Fibroblast of lung (primary cell): ENCODE measurements at regions not wholly inside any gene's neighbourhood (a gene's known extent, or its start where the extent isn't known, plus 50 kb on each side); places are given as distances from the start of the nearest gene placed in this dataset.

Experiments used
- DNase-seq, 2 donors: peaks; one replicate each; pipeline versions ENCODE4 v3.0.0 to v3.0.0-alpha.2; 2010; ENCODE audit warnings: low read depth in 2 of 2
- H2AFZ ChIP-seq: 2 replicates; pipeline ENCODE4 v1.5.1; 2012; ENCODE audit warnings: low read length, control low read depth, inconsistent platforms
- H3K27ac ChIP-seq: 2 replicates; pipeline ENCODE4 v1.5.1; 2011; ENCODE audit warnings: low read length, control low read depth; ENCODE audit not compliant: insufficient read depth
- H3K27me3 ChIP-seq: 2 replicates; pipeline ENCODE4 v1.5.1; 2011; ENCODE audit warnings: mild to moderate bottlenecking, low read length; ENCODE audit not compliant: control insufficient read depth, insufficient read depth
- H3K36me3 ChIP-seq: 2 replicates; pipeline ENCODE4 v1.5.1; 2011; ENCODE audit warnings: low read length; ENCODE audit not compliant: control insufficient read depth, insufficient read depth
- H3K4me1 ChIP-seq: 2 replicates; pipeline ENCODE4 v1.5.1; 2011; ENCODE audit warnings: low read length; ENCODE audit not compliant: control insufficient read depth, insufficient read depth; ENCODE audit errors: extremely low read depth
- H3K4me2 ChIP-seq: 2 replicates; pipeline ENCODE4 v1.5.1; 2011; ENCODE audit warnings: low read length, control low read depth; ENCODE audit not compliant: insufficient read depth; ENCODE audit errors: extremely low read depth
- H3K4me3 ChIP-seq, 4 experiments: fragments of 200-600 bp in 1 of 4; sonication (generic) in 1 of 4; replicated peaks in 1 of 4; 2 replicates each; pipeline ENCODE4 v1.5.1; 2011 to 2016; ENCODE audit warnings: low read length in 4 of 4, low read depth in 3 of 4, mild to moderate bottlenecking in 3 of 4, control low read depth in 2 of 4, inconsistent platforms in 1 of 4, mixed read lengths in 1 of 4; ENCODE audit not compliant: insufficient read depth in 1 of 4; ENCODE audit errors: control extremely low read depth in 1 of 4
- H3K79me2 ChIP-seq: 2 replicates; pipeline ENCODE4 v1.5.1; 2012; ENCODE audit warnings: mild to moderate bottlenecking, low read length, inconsistent platforms; ENCODE audit not compliant: control insufficient read depth, insufficient read depth
- H3K9ac ChIP-seq: 2 replicates; pipeline ENCODE4 v1.5.1; 2011; ENCODE audit warnings: mild to moderate bottlenecking, low read length, control low read depth; ENCODE audit not compliant: insufficient read depth
- H3K9me3 ChIP-seq: 2 replicates; pipeline ENCODE4 v1.5.1; 2012; ENCODE audit warnings: low read depth, low read length; ENCODE audit not compliant: control insufficient read depth, insufficient read depth
- H4K20me1 ChIP-seq: 2 replicates; pipeline ENCODE4 v1.5.1; 2011; ENCODE audit warnings: low read length; ENCODE audit not compliant: control insufficient read depth, insufficient read depth; ENCODE audit errors: extremely low read depth
- CTCF ChIP-seq, 2 donors: IDR thresholded peaks in 1 of 2; conservative IDR thresholded peaks in 1 of 2; 1 replicate in 1 of 2; 2 replicates in 1 of 2; pipeline ENCODE4 v1.5.1; 2011 to 2012; ENCODE audit warnings: low read length in 2 of 2, control low read depth in 1 of 2, inconsistent platforms in 1 of 2, low read depth in 1 of 2, mild to moderate bottlenecking in 1 of 2
- EZH2 ChIP-seq: IDR thresholded peaks from 2 replicates; pipeline ENCODE4 v1.5.1; 2012; ENCODE audit warnings: low read length, control low read depth, mild to moderate bottlenecking; ENCODE audit errors: missing control alignments

- Histone ChIP-seq H3K36me3 (no peaks in the 10 kb centered on the region), H3K9ac (no peak overlapping the region), H3K27ac (no peak overlapping the region), H2AFZ (no peak overlapping the region), H3K9me3 (no peaks in the 10 kb centered on the region), H4K20me1 (no peaks in the 10 kb centered on the region), H3K4me2 (no peak overlapping the region), H3K4me3 (no peak overlapping the region), H3K79me2 (no peaks in the 10 kb centered on the region), H3K27me3 (no peaks in the 10 kb centered on the region), H3K4me1 (no peaks in the 10 kb centered on the region)
- TF ChIP-seq EZH2 (no peak), CTCF (conservative IDR thresholded peaks at IDR 0.05 in 1 of 2, IDR thresholded peaks at IDR 0.05 in 1 of 2; ENCODE audit: low read depth in 1 of 2, low read length in 2 of 2) (no peak)
- DNase-seq, result no peak
Observed at GRCh38 chr7:10192074-10192473, 781.6 kb upstream of the PHF14 start.

GRCh38 chr7:10205696-10206095 is 768.0 kb upstream of the PHF14 start:
- Histone ChIP-seq H3K79me2 (no peaks in the 10 kb centered on the region), H3K27ac (no peak overlapping the region), H3K36me3 (no peaks in the 10 kb centered on the region), H3K9ac (no peak overlapping the region), H2AFZ (no peak overlapping the region), H3K27me3 (no peaks in the 10 kb centered on the region), H3K4me2 (no peak overlapping the region), H3K4me1 (no peaks in the 10 kb centered on the region), H3K4me3 (no peak overlapping the region), H3K9me3 (no peaks in the 10 kb centered on the region), H4K20me1 (no peaks in the 10 kb centered on the region)
- no peak for TF ChIP-seq CTCF (conservative IDR thresholded peaks at IDR 0.05 in 1 of 2, IDR thresholded peaks at IDR 0.05 in 1 of 2; ENCODE audit: low read depth in 1 of 2, low read length in 2 of 2)
- DNase-seq, result no peak

- no peak overlapping the region for H3K9ac ChIP-seq
- no peak overlapping the region for H2AFZ ChIP-seq
- H4K20me1 ChIP-seq, result no peaks in the 10 kb centered on the region
- no peaks in the 10 kb centered on the region for H3K9me3 ChIP-seq
- no peak for DNase-seq
- H3K4me2 ChIP-seq, result no peak overlapping the region
- no peaks in the 10 kb centered on the region for H3K27me3 ChIP-seq
- no peak overlapping the region for H3K27ac ChIP-seq
- no peaks in the 10 kb centered on the region for H3K36me3 ChIP-seq
- H3K79me2 ChIP-seq, result no peaks in the 10 kb centered on the region
- TF ChIP-seq CTCF (conservative IDR thresholded peaks at IDR 0.05 in 1 of 2, IDR thresholded peaks at IDR 0.05 in 1 of 2; ENCODE audit: low read depth in 1 of 2, low read length in 2 of 2) (no peak), EZH2 (no peak)
- H3K4me1 ChIP-seq, result no peaks in the 10 kb centered on the region
- H3K4me3 ChIP-seq, result no peak overlapping the region
Observed at GRCh38 chr7:10210000-10210399, 763.7 kb upstream of the PHF14 start.
